T follicular helper cell (primary cell): ENCODE measurements at regions not wholly inside any gene's neighbourhood (a gene's known extent, or its start where the extent isn't known, plus 50 kb on each side); places are given as distances from the start of the nearest gene placed in this dataset.

Experiments
- DNase-seq: peaks from one replicate; pipeline ENCODE4 v3.0.0-alpha.2; 2020; ENCODE audit warnings: low read depth

GRCh38 chr3:182216311-182216970 is 504.7 kb downstream of the SOX2 start:
- no peak for DNase-seq

GRCh38 chr3:182220013-182220412 is 508.3 kb downstream of the SOX2 start:
- no peak for DNase-seq

GRCh38 chr3:182220471-182220870 is 508.7 kb downstream of the SOX2 start:
- DNase-seq, result no peak

- DNase-seq, result no peak
These were observed 515.3 kb downstream of the SOX2 start for GRCh38 chr3:182226995-182227394.

- no peak for DNase-seq
These were observed 521.7 kb downstream of the SOX2 start for GRCh38 chr3:182233405-182233804.

GRCh38 chr3:182233957-182234356 is 522.2 kb downstream of the SOX2 start:
- no peak for DNase-seq

GRCh38 chr3:182234881-182235280 is 523.2 kb downstream of the SOX2 start:
- DNase-seq, result no peak

- no peak for DNase-seq
These were observed 523.8 kb downstream of the SOX2 start for GRCh38 chr3:182235504-182235903.

GRCh38 chr3:182238126-182238525 is 526.4 kb downstream of the SOX2 start:
- no peak for DNase-seq

GRCh38 chr3:182239316-182239715 is 527.6 kb downstream of the SOX2 start:
- DNase-seq, result no peak

- DNase-seq, result no peak
These were observed 528.7 kb downstream of the SOX2 start for GRCh38 chr3:182240474-182240873.

GRCh38 chr3:182241196-182241765 is 529.6 kb downstream of the SOX2 start:
- no peak for DNase-seq

- no peak for DNase-seq
These were observed 530.2 kb downstream of the SOX2 start for GRCh38 chr3:182241766-182242488.

- DNase-seq, result no peak
These were observed 530.8 kb downstream of the SOX2 start for GRCh38 chr3:182242489-182242942.

GRCh38 chr3:182243625-182244024 is 531.9 kb downstream of the SOX2 start:
- no peak for DNase-seq

- no peak for DNase-seq
These were observed 532.7 kb downstream of the SOX2 start for GRCh38 chr3:182244222-182244971.

GRCh38 chr3:182245059-182245458 is 533.3 kb downstream of the SOX2 start:
- DNase-seq, result no peak

GRCh38 chr3:182246870-182247269 is 535.1 kb downstream of the SOX2 start:
- no peak for DNase-seq

- DNase-seq, result no peak
These were observed 536.7 kb downstream of the SOX2 start for GRCh38 chr3:182248349-182248880.

- DNase-seq, result no peak
These were observed 540.5 kb upstream of the ATP11B start for GRCh38 chr3:182252802-182253201.

- DNase-seq, result no peak
These were observed 538.1 kb upstream of the ATP11B start for GRCh38 chr3:182255158-182255557.

- DNase-seq, result no peak
These were observed 535.9 kb upstream of the ATP11B start for GRCh38 chr3:182257361-182257760.
